ENCODE measurements at regions not wholly inside any gene's neighbourhood (a gene's known extent, or its start where the extent isn't known, plus 50 kb on each side); places are given as distances from the start of the nearest gene placed in this dataset.

DNA sequence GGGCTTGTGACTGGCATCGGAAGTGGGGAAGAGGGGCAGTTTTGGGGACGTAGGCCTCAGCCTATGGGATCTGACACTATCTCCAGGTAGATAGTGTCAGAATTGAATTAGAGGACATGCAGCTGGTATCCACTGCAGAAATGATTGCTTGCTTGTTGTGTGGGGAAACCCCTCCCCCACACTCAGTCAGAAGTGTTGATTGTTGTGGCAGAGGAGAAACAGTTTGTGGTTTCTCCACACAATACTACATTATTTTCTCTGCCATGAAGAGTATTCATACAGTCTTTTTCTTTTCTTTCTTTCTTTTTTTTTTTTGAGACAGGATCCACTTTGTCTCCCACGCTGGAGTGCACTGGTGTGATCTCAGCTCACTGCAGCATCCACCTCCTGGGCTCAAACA, 113.9 kb downstream of the ARRDC3 start:
- no peak for DNase-seq
- ChIA-PET POLR2A (ENCODE audit: unreplicated experiment) (interaction anchor here (0.6 kb wide), 1 partner anchor 15 kb away, joined by 6 read pairs; no protein-coding TSS in a partner anchor), CTCF (no interaction called here)
- Histone ChIP-seq H2AFZ (no peak overlapping the region), H3K79me2 (ENCODE audit: low read depth) (no peaks in the 10 kb centered on the region), H3K27ac (no peak overlapping the region), H3K9me3 (ENCODE audit: insufficient read depth, low read depth) (no peaks in the 10 kb centered on the region), H3F3A (ENCODE audit: insufficient read depth, low read depth) (peaks cover 8% of the 10 kb centered on the region), H3K27me3 (ENCODE audit: insufficient read depth, low read depth) (no peaks in the 10 kb centered on the region), H3K4me1 (replicated peaks; ENCODE audit: insufficient read depth) (peaks cover 14% of the 10 kb centered on the region), H4K20me1 (ENCODE audit: insufficient read depth) (no peaks in the 10 kb centered on the region), H3K36me3 (ENCODE audit: low read depth) (no peaks in the 10 kb centered on the region), H3K4me3 (no peak overlapping the region), H3K4me2 (no peak overlapping the region), H3K9me2 (ENCODE audit: insufficient read depth) (no peaks in the 10 kb centered on the region)
- intact Hi-C loops (cut with micrococcal nuclease; ENCODE audit: unreplicated experiment) = no loop called here
- TF ChIP-seq EZH2 (IDR thresholded peaks at IDR 0.05; ENCODE audit: low read depth) = no peak
- TF ChIP-seq, protein P1, sequence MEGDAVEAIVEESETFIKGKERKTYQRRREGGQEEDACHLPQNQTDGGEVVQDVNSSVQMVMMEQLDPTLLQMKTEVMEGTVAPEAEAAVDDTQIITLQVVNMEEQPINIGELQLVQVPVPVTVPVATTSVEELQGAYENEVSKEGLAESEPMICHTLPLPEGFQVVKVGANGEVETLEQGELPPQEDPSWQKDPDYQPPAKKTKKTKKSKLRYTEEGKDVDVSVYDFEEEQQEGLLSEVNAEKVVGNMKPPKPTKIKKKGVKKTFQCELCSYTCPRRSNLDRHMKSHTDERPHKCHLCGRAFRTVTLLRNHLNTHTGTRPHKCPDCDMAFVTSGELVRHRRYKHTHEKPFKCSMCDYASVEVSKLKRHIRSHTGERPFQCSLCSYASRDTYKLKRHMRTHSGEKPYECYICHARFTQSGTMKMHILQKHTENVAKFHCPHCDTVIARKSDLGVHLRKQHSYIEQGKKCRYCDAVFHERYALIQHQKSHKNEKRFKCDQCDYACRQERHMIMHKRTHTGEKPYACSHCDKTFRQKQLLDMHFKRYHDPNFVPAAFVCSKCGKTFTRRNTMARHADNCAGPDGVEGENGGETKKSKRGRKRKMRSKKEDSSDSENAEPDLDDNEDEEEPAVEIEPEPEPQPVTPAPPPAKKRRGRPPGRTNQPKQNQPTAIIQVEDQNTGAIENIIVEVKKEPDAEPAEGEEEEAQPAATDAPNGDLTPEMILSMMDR (conservative IDR thresholded peaks at IDR 0.05) = no peak
- no TSS peak for BruUV-seq (replicated peaks)

DNA sequence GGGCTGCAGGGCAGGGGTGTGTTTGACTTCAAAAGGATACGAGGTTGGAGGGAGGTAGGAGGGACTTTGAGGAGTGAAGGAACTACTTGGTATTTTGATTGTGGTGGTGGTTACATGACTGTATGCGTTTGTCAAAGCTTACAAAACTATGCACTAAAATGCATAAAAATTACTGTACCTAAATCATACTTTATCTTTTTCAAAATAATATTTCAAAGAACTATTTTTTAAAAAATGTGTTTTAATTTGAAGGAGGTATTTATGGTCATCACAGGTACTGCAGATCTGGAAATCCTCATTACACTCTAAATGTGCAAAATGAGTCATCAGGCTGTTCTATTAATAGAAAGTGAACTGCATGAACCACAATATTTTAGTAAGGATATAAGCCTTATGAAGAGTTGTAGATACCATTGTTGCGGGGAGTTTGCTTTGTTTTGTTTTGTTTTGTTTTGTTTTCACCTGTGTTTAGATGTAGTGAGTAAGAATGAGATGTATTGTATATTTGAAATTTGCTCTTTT, 116.9 kb downstream of the ARRDC3 start:
- no TSS peak for BruUV-seq (replicated peaks)
- POLR2A ChIA-PET (ENCODE audit: unreplicated experiment) = no interaction called here

DNA sequence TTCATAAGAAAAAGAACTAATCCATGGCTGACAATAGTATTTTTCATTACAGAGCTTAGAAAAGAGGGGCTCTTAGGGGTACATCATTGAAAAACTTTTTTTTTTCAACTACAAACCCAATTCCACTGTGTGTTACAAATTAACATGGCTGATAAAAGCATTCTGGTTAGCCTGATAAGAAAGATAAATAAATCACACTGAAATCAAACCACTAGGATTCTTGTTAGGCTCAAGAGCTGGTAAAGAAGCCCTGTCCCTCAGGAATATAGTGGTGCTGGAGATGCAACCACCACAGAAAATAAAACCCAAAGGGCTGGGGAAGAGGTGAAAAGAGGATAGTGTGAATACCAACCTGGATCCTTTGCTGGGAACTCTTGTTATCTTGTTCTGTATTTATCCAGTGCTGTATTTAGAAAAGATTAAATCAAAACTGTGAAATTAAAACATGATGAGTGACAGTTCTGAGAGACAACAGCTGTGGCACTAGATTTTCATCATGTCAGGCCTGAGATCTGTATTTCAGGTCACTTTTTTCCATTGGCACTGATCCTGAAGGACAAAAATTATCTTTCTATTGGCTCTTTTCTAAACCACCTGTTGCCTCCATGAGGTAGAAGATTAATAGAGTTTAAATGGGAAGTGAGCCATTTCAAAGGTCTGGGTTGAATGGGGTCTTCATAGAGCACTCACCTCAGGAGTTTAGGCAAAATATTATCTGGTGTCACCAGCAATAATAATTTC, 118.6 kb downstream of the ARRDC3 start:
- BruUV-seq (replicated peaks) = no TSS peak
- Histone ChIP-seq H2AFZ (peak overlapping the region; percentile 7; the same call in 1 of the 2 replicates), H3K36me3 (ENCODE audit: low read depth) (no peaks in the 10 kb centered on the region), H3K9me3 (ENCODE audit: insufficient read depth, low read depth) (no peaks in the 10 kb centered on the region), H3K4me2 (no peak overlapping the region), H3F3A (ENCODE audit: insufficient read depth, low read depth) (peaks cover 4% of the 10 kb centered on the region), H3K27ac (no peak overlapping the region), H3K4me1 (replicated peaks; ENCODE audit: insufficient read depth) (peaks cover 14% of the 10 kb centered on the region), H3K79me2 (ENCODE audit: low read depth) (no peaks in the 10 kb centered on the region), H3K4me3 (no peak overlapping the region), H4K20me1 (ENCODE audit: insufficient read depth) (no peaks in the 10 kb centered on the region), H3K27me3 (ENCODE audit: insufficient read depth, low read depth) (no peaks in the 10 kb centered on the region), H3K9me2 (ENCODE audit: insufficient read depth) (no peaks in the 10 kb centered on the region)
- no peak for DNase-seq
- POLR2A ChIA-PET (ENCODE audit: unreplicated experiment) = no interaction called here
- CTCF ChIA-PET = interaction anchor here (0.6 kb wide), 1 partner anchor 122 kb away, joined by 5 read pairs; no protein-coding TSS in a partner anchor
- no peak for TF ChIP-seq EZH2 (IDR thresholded peaks at IDR 0.05; ENCODE audit: low read depth)
- TF ChIP-seq, protein P1 (conservative IDR thresholded peaks at IDR 0.05) = no peak
- intact Hi-C loops (cut with micrococcal nuclease; ENCODE audit: unreplicated experiment) = no loop called here

More for the DNA sequence above, 116.9 kb downstream of the ARRDC3 start:
- Histone ChIP-seq H3K27ac (0 out of 2 replicates have a peak overlapping the region, but pooled peaks have one; percentile 4), H3K4me2 (peak overlapping the region; percentile 30), H3K4me1 (replicated peaks; ENCODE audit: insufficient read depth) (peaks cover 14% of the 10 kb centered on the region), H3K36me3 (ENCODE audit: low read depth) (no peaks in the 10 kb centered on the region), H3K4me3 (no peak overlapping the region), H3K9me3 (ENCODE audit: insufficient read depth, low read depth) (no peaks in the 10 kb centered on the region), H3K27me3 (ENCODE audit: insufficient read depth, low read depth) (no peaks in the 10 kb centered on the region), H3K9me2 (ENCODE audit: insufficient read depth) (no peaks in the 10 kb centered on the region), H2AFZ (no peak overlapping the region), H4K20me1 (ENCODE audit: insufficient read depth) (no peaks in the 10 kb centered on the region), H3K79me2 (ENCODE audit: low read depth) (no peaks in the 10 kb centered on the region), H3F3A (ENCODE audit: insufficient read depth, low read depth) (peaks cover 6% of the 10 kb centered on the region)
- CTCF ChIA-PET = interaction anchor here (0.7 kb wide), 1 partner anchor 31 kb away, joined by 3 read pairs; no protein-coding TSS in a partner anchor
- peak in 1 of 2 experiments; percentile 76 for DNase-seq
- intact Hi-C loops (cut with micrococcal nuclease; ENCODE audit: unreplicated experiment) = no loop called here
- TF ChIP-seq, protein P1 (conservative IDR thresholded peaks at IDR 0.05) = peak; percentile 43; the same call in 1 of the 2 replicates
- no peak for TF ChIP-seq EZH2 (IDR thresholded peaks at IDR 0.05; ENCODE audit: low read depth)
